B cell (primary cell): ENCODE measurements at regions not wholly inside any gene's neighbourhood (a gene's known extent, or its start where the extent isn't known, plus 50 kb on each side); places are given as distances from the start of the nearest gene placed in this dataset.

Source experiments
- CTCF ChIP-seq: fragments of 200-600 bp; IDR thresholded peaks from one replicate; pipeline ENCODE4 v1.8.0; 2022; ENCODE audit warnings: antibody characterized with exemption, mild to moderate bottlenecking
- EZH2 ChIP-seq: IDR thresholded peaks from 2 replicates; pipeline ENCODE4 v1.6.1; 2012; ENCODE audit warnings: borderline replicate concordance, low read depth, mild to moderate bottlenecking, moderate library complexity, low read length; ENCODE audit not compliant: insufficient read depth, poor library complexity, severe bottlenecking

GRCh38 chr20:39605908-39606307, 643.8 kb downstream of the DHX35 start:
- TF ChIP-seq CTCF (no peak), EZH2 (no peak)
